T-helper 9 cell (primary cell): ENCODE measurements at regions not wholly inside any gene's neighbourhood (a gene's known extent, or its start where the extent isn't known, plus 50 kb on each side); places are given as distances from the start of the nearest gene placed in this dataset.

Experiments used
- DNase-seq: peaks from one replicate; pipeline ENCODE4 v3.0.0-alpha.2; 2020

- no peak for DNase-seq
Observed at GRCh38 chr18:68520406-68521075, 194.4 kb downstream of the TMX3 start.

GRCh38 chr18:68519336-68519735 lies 195.6 kb downstream of the TMX3 start:
- no peak for DNase-seq

GRCh38 chr18:68509902-68510301 lies 205.0 kb downstream of the TMX3 start:
- no peak for DNase-seq

- no peak for DNase-seq
Observed at GRCh38 chr18:68507781-68508180, 207.1 kb downstream of the TMX3 start.

GRCh38 chr18:68505178-68505574 lies 209.7 kb downstream of the TMX3 start:
- DNase-seq = no peak

- DNase-seq = no peak
Observed at GRCh38 chr18:68504441-68505177, 210.3 kb downstream of the TMX3 start.

- DNase-seq = no peak
Observed at GRCh38 chr18:68500556-68500955, 214.4 kb downstream of the TMX3 start.

- DNase-seq = no peak
Observed at GRCh38 chr18:68499141-68499540, 215.8 kb downstream of the TMX3 start.

GRCh38 chr18:68498636-68499035 lies 216.3 kb downstream of the TMX3 start:
- no peak for DNase-seq

GRCh38 chr18:68498185-68498584 lies 216.7 kb downstream of the TMX3 start:
- no peak for DNase-seq

- DNase-seq = no peak
Observed at GRCh38 chr18:68494802-68495581, 219.9 kb downstream of the TMX3 start.

- no peak for DNase-seq
Observed at GRCh38 chr18:68489013-68489792, 225.7 kb downstream of the TMX3 start.

GRCh38 chr18:68484241-68484640 lies 230.7 kb downstream of the TMX3 start:
- no peak for DNase-seq

- DNase-seq = no peak
Observed at GRCh38 chr18:68482815-68483214, 232.1 kb downstream of the TMX3 start.

- DNase-seq = no peak
Observed at GRCh38 chr18:68480196-68480595, 234.7 kb downstream of the TMX3 start.

GRCh38 chr18:68478246-68478645 lies 236.7 kb downstream of the TMX3 start:
- DNase-seq = no peak

GRCh38 chr18:68475883-68476282 lies 239.0 kb downstream of the TMX3 start:
- DNase-seq = no peak

GRCh38 chr18:68472701-68473295 lies 242.1 kb downstream of the TMX3 start:
- DNase-seq = no peak

GRCh38 chr18:68469049-68469625 lies 245.8 kb downstream of the TMX3 start:
- no peak for DNase-seq

- DNase-seq = no peak
Observed at GRCh38 chr18:68467957-68468356, 247.0 kb downstream of the TMX3 start.

GRCh38 chr18:68467329-68467728 lies 247.6 kb downstream of the TMX3 start:
- DNase-seq = no peak

- no peak for DNase-seq
Observed at GRCh38 chr18:68466672-68467071, 248.2 kb downstream of the TMX3 start.
